ENCODE measurements at regions not wholly inside any gene's neighbourhood (a gene's known extent, or its start where the extent isn't known, plus 50 kb on each side); places are given as distances from the start of the nearest gene placed in this dataset.

DNA sequence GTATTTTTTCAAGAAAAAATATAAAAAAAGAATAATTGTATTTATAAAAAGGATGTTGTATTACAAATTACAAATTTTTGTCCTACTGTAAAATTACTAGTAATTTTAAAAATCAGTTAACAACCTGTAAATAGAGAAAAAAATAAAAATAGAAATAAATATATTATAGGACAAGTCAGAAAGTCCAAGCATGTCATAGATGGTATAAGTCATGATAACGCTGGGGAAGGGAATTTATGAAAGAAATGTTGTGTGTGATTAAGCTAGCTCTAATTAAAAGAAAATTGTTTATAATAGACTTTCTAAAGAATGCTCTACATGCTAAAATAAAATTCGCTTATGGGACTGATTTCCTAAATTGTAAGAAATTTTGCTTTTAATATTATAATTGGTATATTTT lies 2329.9 kb downstream of the ARAP2 start:
- Histone ChIP-seq H3K36me3 (ENCODE audit: control insufficient read depth in 2 of 3, insufficient read depth in 3 of 3, low read length in 3 of 3) (no peaks in the 10 kb centered on the region), H3K4me1 (ENCODE audit: control insufficient read depth in 2 of 3, insufficient read depth in 2 of 3, low read depth in 1 of 3, low read length in 3 of 3) (no peaks in the 10 kb centered on the region), H3K9ac (ENCODE audit: low read length in 3 of 3) (no peak overlapping the region), H3K27ac (ENCODE audit: low read depth in 2 of 2, low read length in 2 of 2) (no peak overlapping the region), H3K9me3 (ENCODE audit: control insufficient read depth in 2 of 3, insufficient read depth in 1 of 3, low read length in 3 of 3) (no peaks in the 10 kb centered on the region), H3K27me3 (ENCODE audit: control insufficient read depth, insufficient read depth, low read length) (no peaks in the 10 kb centered on the region), H3K4me3 (ENCODE audit: low read length in 3 of 3) (no peak overlapping the region)
- FAIRE-seq (peak; percentile 55), DNase-seq (no peak)
- intact Hi-C loops (cut with DNase I) = no loop called here
- TF ChIP-seq, protein P1, sequence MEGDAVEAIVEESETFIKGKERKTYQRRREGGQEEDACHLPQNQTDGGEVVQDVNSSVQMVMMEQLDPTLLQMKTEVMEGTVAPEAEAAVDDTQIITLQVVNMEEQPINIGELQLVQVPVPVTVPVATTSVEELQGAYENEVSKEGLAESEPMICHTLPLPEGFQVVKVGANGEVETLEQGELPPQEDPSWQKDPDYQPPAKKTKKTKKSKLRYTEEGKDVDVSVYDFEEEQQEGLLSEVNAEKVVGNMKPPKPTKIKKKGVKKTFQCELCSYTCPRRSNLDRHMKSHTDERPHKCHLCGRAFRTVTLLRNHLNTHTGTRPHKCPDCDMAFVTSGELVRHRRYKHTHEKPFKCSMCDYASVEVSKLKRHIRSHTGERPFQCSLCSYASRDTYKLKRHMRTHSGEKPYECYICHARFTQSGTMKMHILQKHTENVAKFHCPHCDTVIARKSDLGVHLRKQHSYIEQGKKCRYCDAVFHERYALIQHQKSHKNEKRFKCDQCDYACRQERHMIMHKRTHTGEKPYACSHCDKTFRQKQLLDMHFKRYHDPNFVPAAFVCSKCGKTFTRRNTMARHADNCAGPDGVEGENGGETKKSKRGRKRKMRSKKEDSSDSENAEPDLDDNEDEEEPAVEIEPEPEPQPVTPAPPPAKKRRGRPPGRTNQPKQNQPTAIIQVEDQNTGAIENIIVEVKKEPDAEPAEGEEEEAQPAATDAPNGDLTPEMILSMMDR (IDR thresholded peaks at IDR 0.05; ENCODE audit: borderline replicate concordance, extremely low read depth, insufficient read depth) = no peak

DNA sequence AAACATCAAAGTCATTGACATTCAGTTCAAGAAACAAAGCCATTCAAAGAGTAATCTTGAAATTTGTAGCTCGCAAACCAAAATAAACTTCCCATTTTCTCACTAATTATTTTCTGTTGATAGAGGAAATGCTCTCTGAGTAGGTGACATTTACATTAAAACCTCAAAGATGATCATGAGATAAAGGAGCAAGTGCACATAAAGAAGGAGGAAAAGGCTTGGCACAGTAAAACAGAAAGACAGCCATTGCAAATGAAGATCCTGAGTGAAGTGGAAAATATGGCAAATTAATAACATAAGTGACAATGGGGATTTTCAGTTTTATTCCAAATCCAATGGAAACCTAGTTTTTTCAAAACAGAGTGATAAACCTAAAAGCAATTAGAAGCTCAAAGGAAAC lies 2320.8 kb downstream of the ARAP2 start:
- Histone ChIP-seq H3K9ac (ENCODE audit: low read length in 3 of 3) (no peak overlapping the region), H3K4me3 (ENCODE audit: low read length in 3 of 3) (no peak overlapping the region), H3K36me3 (ENCODE audit: control insufficient read depth in 2 of 3, insufficient read depth in 3 of 3, low read length in 3 of 3) (no peaks in the 10 kb centered on the region), H3K9me3 (ENCODE audit: control insufficient read depth in 2 of 3, insufficient read depth in 1 of 3, low read length in 3 of 3) (no peaks in the 10 kb centered on the region), H3K27ac (ENCODE audit: low read depth in 2 of 2, low read length in 2 of 2) (no peak overlapping the region), H3K4me1 (ENCODE audit: control insufficient read depth in 2 of 3, insufficient read depth in 2 of 3, low read depth in 1 of 3, low read length in 3 of 3) (no peaks in the 10 kb centered on the region), H3K27me3 (ENCODE audit: control insufficient read depth, insufficient read depth, low read length) (no peaks in the 10 kb centered on the region)
- FAIRE-seq = no peak
- TF ChIP-seq, protein P1 (IDR thresholded peaks at IDR 0.05; ENCODE audit: borderline replicate concordance, extremely low read depth, insufficient read depth) = no peak
- DNase-seq = no peak
- intact Hi-C loops (cut with DNase I) = no loop called here

DNA sequence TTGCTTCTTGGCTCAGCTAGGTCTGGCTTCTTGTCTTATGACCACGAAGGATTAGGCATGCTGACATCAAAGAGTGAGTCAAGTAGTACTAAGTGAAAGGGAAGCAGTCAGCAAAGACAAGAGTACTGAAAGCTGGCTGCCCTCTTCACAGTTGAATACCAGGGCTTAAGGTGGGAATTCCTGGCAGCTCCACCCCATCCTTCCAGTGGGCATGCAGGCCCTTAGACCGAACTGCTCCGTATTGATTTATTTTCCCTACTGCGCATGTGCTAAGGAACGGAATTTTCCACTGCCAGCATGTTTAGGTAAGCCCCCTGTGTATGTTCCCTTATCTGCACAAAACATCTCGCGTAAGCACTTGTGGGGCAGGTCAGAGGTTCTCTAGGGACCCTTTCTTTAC lies 2320.1 kb downstream of the ARAP2 start:
- intact Hi-C loops (cut with DNase I) = no loop called here
- no peak overlapping the region for H3K27ac ChIP-seq (ENCODE audit: low read depth in 2 of 2, low read length in 2 of 2)
- no peak for FAIRE-seq

More for the DNA sequence above, 2320.1 kb downstream of the ARAP2 start:
- H3K27me3 ChIP-seq (ENCODE audit: control insufficient read depth, insufficient read depth, low read length) = no peaks in the 10 kb centered on the region
- peak in 1 of 5 donors; percentile 12 for DNase-seq
- H3K4me1 ChIP-seq (ENCODE audit: control insufficient read depth in 2 of 3, insufficient read depth in 2 of 3, low read depth in 1 of 3, low read length in 3 of 3) = no peaks in the 10 kb centered on the region
- no peak overlapping the region for H3K9ac ChIP-seq (ENCODE audit: low read length in 3 of 3)
- no peaks in the 10 kb centered on the region for H3K9me3 ChIP-seq (ENCODE audit: control insufficient read depth in 2 of 3, insufficient read depth in 1 of 3, low read length in 3 of 3)
- H3K4me3 ChIP-seq (ENCODE audit: low read length in 3 of 3) = peak overlapping the region in 1 of 3 donors; percentile 24
- TF ChIP-seq, protein P1 (IDR thresholded peaks at IDR 0.05; ENCODE audit: borderline replicate concordance, extremely low read depth, insufficient read depth) = no peak
- H3K36me3 ChIP-seq (ENCODE audit: control insufficient read depth in 2 of 3, insufficient read depth in 3 of 3, low read length in 3 of 3) = no peaks in the 10 kb centered on the region

Data from kidney (tissue), 13 donors.